ENCODE measurements at regions not wholly inside any gene's neighbourhood (a gene's known extent, or its start where the extent isn't known, plus 50 kb on each side); places are given as distances from the start of the nearest gene placed in this dataset.
"Not testable (repeated sequence)": the region's sequence is repeated elsewhere in the genome, so short reads cannot be mapped to it uniquely, and the experiment has no call there.

DNA sequence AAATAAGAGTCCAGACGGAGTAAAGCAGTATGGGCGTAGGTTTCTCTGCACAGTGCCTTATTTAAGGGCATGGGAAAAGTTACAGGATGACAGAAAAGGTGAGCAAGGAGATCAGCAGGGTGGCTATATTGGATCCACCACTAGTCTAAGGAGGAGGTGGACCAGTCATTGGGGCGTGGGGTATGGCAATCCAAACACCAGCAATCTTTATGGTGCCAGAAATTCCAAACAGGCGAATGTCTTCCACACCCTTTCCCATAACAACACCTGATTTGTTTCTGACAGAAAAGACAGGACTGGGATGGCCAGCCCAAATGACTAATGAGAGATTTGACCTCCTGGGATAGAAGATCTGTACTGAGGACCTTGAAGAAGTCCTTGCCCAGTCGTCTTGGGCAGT is 181.8 kb upstream of the MBL2 start:
- DNase-seq (ENCODE audit: low read depth) = no peak

DNA sequence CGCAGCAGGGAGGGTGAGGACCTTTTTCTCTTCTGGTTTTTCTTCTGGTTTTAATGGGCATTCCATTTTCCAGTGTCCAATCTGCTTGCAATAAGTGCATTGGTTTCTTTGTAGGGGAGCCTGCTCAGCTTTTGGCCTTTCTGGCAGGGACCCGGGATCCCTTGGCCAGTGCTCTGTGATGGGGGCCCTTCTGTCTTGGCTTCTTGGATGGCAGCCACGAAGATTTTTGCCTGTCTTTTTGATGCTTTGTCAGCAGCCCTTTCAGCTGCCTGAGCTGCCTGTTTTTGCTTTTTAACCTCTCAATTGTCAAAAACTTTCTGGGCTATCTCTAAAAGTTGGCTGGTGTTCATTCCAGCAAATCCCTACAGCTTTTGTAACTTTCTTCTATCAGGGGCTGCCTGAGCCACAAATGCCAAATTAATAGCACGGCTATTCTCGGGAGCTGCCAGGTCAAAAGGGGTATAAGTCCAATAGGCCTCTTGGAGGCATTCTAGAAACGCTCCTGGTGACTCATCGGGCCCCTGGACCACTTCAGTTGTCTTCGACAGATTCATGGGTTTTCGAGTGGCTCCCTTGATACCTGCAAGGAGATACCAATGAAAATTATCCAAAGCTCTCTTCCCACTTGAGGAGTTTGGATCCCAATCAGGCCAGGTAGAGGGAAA is 179.9 kb upstream of the MBL2 start:
- DNase-seq (ENCODE audit: low read depth) = no peak

DNA sequence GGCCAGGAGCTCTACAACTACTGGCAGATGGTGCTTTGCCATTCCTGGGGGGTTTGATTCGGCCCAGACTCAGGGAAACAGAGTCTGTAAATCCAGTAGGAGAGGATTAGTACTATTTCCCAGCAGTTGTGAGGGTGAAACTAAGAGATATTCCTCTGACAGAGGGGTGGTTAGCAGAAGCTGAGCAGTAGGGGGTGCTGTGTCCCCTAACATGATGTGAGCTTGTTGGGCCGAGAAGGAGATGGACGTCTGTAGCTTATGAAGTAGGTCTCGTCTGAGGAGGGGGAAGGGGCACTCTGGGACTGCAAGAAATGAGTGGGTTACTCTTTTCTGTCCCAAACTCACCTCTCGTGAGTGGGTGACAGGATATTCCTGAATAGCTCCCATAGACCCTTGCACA is 179.2 kb upstream of the MBL2 start:
- DNase-seq (ENCODE audit: low read depth) = no peak

DNA sequence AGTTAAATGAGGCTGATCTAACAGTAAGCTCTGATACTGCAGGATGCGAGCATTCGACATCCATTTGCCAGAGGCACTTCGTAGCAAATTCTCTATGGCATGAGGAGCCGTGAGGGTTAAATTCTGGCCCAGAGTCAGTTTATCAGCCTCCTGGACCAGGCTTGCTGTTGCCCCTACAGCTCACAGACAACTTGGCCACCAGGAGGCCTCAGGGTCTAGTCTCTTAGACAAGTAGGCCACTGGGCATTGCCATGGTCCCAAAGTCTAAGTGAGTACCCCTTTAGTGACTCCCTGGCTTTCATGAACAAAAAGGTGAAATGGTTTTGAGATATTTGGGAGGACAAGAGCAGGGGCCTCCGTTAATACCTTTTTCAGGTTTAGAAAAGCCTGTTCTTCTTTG is 178.0 kb upstream of the MBL2 start:
- no peak for DNase-seq (ENCODE audit: low read depth)

DNA sequence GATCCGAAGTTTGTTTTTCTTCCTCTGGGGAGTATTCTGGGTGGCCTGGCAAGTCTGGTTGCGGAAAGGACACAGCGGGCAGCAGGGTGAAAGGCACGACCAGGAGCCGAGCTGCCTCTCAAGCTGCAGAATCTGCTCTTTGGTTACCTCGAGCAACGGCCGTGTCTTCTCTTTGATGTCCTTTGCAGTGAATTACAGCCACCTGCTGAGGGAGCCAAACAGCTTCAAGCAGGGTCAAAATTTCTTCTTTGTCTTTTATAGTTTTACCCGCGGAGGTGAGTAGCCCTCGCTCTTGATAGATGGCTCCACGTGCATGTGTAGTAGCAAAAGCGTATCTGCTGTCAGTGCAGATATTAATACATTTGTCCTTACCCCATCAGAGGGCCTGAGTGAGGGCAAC is 177.3 kb upstream of the MBL2 start:
- no peak for DNase-seq (ENCODE audit: low read depth)

DNA sequence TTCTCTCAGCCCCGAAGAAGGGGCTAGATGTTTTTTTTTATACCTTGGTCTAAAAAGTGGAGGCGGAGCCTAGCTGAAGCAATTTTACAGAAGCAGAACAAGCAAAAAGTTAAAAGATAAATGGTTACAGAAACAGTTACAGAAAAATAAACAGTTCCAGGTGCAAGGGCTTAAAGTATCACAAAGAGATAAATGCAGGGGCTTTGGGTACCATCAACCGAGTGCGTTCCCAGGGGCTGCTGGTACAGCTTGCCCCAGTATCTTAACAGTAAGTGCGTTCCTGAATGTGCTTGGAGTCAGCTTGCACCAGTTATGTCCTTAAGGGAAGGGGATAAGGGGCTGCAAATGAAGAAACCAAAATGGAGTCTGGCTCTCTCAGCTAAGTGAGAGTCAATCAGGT is 173.9 kb upstream of the MBL2 start:
- DNase-seq (ENCODE audit: low read depth) = no peak

DNA sequence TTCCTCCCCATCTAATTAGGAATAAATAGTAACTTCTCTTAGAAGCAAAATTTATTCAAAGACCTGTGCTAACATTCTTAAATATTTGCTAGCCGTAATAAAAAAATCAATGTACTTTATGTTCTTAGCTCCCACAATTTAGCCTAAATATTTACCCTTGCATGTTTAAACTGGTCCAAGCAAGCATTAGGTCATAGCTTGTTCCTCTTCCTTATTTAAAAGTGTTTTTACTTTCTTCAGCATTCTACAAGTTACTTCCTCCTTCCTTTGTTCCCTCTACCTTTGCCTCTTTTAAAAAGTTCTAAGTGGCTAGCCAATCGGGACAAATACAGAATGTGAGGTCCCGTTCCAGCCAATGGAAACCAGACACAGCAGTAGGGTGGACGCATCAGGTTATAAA is 172.9 kb upstream of the MBL2 start:
- not testable (repeated sequence) for DNase-seq (ENCODE audit: low read depth)

DNA sequence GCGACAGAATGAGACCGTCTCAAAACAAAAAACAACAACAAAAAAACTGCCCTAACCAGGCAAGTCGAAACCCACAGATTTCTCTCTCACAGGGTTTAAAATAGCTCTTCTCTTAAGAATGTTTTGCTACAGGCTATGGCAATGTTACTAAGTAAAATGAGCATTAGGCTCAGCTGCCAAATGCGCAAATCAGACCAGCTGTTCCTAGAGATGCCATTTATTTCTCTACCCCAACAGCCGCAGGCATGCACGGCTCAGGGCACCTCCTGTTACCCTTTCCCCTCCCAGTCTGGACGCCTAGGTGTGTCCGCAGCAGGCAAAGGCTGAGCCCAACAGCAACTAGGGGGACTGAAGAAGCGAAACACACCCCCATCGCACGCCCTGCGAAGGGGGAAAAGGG is 168.3 kb upstream of the MBL2 start:
- DNase-seq (ENCODE audit: low read depth) = no peak

DNA sequence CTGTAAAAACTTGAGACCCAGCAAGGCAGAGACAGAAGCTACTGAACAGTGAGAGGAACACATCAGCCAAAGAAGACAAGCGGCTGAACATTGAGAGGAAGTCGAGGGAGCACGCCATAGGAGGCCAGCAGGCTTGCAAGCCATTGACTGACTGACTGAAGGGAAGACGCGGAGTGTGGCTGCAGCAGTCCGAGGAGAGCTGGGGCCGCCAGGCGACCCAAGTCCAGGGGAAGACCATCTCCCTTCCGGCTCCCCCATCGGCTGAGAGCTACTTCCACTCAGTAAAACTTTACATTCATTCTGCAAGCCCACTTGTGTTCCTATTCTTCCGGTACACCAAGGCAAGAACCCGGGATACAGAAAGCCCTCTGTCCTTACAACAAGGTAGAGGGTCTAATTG is 167.3 kb upstream of the MBL2 start:
- DNase-seq (ENCODE audit: low read depth) = no peak

DNA sequence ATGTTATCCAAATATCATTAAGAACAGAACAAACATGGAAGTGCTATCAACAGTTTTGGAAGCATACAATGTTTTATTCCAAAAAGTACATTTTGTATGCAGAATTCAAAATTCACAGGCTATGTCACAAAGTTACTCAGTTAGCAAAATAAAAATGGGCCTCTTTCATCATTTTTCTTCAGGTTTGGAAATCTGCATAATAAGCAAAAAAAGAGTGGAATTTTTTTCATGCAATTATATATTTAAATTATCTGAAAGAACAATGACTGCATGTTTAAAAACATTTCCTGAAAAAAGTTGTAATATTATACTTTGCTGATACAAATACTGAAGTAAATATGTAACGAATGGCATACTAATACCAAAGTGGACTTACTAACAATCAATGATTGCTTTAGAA is 161.2 kb upstream of the MBL2 start:
- no peak for DNase-seq (ENCODE audit: low read depth)

DNA sequence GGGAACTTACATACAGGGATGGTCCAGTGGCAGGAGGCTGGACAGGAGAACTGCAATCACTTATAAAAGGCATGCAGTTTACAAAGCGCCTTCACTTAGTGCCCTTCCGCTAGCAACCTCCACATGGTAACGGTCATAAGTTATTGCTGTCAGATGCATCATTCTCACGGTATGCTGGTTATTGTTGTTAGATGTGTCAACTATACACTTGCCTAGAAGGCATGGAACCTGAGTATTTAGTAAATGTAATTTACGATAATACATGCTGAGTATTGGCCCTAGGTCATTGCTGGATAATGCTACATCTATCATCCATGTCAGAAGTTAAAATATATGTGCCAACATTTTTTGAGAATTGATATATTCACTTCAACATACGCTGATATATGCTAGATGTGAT is 155.1 kb upstream of the MBL2 start:
- no peak for DNase-seq (ENCODE audit: low read depth)

DNA sequence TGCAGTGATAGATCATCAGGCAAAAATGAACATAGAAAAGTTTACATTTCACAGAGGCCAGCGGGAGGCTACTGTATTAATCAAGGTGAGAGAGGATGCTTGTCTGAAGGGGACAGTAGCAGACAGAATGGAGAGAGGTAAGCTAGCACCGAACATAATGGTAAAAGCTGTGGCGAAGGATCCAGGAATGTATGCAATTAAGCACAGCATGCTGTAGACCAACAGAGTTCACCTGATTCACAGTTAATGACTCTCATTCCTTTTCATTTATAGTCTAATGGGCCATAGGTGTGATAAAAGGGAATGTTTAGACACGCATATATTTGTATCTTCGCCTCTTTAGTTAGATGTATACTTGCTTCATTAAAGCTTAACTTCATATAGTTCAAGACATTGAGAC is 150.9 kb upstream of the MBL2 start:
- no peak for DNase-seq (ENCODE audit: low read depth)

DNA sequence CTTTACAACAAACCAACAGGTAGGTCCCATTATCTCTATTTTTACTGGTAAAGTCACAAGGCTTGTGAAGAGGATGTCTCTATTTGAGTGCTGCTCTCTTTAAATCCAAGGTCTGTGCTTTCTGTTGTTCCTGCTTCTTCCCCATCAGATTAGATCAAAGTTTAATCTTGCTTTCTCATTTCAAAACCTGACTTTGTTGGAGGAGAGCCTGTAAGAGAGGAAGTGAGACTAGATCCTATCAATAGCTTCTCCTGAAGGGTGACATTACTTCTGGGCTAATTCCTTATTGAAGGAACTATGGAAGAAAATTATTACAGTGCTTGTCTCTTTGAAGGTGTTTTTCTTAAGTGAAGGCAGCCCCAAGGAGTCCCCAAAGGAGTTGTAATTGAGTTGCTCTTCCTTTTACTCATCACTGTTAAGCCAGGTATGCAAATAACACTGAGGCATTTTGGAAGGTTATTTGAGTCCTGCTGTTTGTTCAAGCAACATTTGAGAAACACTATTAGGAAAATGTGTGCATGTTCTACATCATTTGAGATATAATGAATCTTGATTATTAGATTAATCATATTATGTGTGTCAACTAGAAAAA is 146.2 kb upstream of the MBL2 start:
- DNase-seq (ENCODE audit: low read depth) = no peak

DNA sequence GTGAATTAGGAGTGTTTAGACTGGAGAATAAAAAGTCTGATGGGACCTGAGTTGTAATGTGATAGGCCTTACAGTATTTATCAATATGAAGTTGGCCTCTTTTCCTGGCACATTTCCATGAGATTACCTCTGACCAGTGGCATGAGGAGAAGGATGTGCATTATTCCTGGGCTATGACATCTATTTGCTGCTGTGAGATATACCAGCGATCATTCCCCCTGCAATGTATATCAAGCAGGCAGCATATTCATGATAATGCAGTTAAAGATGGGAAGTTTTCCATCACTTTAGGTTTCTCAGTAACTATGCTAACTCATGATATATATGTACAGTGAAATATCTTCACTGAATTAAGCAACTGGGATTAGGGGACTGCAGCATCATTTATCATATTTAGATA is 142.8 kb upstream of the MBL2 start:
- DNase-seq (ENCODE audit: low read depth) = no peak

DNA sequence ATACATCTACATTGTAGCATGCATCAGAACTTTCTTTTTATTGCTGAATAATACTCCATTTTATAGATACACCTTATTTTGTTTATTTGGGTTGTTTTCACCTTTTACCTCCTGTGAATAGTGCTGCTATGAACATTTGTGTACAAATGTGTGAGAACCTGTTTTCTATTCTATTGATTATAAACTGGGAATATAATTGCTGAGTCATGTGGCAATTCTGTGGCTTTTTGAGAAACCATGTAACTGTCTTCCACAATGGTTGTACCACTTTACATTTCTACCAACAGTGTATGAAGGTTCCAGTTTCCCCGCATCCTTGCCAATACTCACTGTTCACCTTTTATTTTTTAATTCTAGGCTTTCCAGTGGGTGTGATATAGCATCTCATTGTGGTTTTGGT is 138.6 kb upstream of the MBL2 start:
- no peak for DNase-seq (ENCODE audit: low read depth)

DNA sequence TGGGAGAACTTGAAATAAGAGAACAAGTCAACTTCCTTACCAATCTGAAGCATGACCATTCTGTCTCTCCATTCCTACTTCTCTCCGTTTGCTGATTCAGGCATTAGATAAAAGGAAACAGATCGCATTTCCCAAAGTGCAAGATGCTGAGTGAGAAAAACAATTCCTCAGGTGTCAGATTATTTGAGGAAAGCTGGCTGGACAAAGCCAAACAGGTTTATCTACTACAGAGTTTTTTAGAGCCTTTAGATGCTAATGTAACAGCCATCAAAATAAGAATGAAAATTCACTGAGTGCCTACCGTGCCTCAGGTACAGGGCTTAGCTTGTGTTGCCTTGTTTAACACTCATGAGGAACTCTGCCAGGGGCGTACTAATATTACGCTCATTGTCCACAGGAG is 135.9 kb upstream of the MBL2 start:
- no peak for DNase-seq (ENCODE audit: low read depth)

DNA sequence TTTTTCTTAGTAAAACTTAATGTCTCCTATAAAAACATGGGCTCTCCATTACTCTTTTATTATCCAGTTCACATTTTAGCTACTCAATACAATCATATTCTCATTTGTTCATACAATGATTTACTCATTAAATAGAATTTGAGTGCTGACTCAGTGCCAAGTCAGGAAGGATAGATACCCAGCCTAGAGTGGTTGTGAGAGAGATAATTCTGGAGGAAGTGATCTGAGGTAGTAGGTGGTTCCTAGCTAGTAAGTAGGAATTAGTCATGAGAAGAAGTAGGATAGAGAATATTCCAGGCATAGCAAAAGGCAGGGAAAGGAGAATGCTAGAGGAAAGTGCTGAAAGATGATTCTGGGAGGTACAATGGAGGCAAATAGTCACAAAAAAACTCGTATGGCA is 133.5 kb upstream of the MBL2 start:
- no peak for DNase-seq (ENCODE audit: low read depth)

DNA sequence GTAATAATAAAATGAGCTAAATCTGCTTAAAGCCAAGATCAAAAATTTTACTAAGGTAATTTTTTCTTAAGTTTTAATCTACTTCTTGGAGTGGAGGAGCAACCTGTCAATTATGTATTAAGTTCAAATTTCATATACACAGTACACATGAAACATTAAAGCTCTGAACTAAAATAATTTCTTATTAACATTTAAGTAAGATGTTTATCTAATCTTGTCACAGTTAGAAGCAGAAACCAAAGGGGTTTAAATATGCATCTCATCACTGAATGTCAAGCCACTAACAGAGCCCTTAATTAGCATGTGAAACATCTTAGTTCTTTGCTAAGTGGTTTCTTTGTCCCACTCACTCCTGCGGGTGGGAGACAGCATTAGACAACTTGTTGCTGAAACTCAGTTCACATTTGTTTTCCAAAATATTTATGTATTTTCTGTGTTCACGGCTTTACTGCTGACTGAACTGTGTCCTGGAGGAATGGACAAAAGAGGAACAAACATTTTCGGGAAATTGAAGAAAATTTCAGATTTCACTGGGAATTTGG is 130.9 kb upstream of the MBL2 start:
- DNase-seq (ENCODE audit: low read depth) = no peak

DNA sequence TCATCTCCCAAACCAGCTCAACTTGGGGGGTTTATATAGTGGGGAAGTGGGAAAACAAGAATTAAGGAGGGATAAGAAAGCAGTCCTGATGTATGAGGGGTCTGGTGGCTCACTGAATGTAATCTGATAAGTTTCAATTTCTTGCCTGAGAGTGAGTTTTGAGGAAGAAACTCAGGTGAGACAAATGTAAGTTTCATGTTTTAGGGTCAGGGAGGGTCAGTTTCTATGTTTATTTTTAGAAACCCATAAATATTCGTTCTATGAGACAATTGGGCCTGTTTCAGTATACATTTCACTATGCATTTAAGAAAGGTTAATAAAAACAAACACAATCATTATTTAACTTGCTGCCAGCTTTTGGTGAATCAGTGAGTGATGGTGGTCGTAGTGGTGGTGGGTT is 128.0 kb upstream of the MBL2 start:
- DNase-seq (ENCODE audit: low read depth) = no peak

DNA sequence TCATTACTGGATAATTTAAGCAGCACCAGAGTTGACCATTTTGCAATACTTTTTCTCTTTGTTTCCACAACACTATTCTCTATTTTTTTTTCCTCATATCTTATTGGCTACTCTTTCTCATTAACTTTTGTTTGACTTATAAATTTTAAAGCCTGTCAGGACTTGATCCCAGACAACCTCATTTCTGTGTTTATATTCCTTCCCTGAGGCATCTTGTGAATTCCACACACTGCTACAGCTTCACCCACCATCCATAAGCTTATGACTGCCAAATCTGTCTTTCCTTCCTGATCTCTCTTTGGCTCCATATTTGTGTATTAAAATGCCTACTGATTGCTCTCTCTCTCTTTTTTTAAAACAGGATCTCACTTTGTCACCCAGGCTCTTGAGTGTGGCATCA is 124.6 kb upstream of the MBL2 start:
- DNase-seq (ENCODE audit: low read depth) = no peak

DNA sequence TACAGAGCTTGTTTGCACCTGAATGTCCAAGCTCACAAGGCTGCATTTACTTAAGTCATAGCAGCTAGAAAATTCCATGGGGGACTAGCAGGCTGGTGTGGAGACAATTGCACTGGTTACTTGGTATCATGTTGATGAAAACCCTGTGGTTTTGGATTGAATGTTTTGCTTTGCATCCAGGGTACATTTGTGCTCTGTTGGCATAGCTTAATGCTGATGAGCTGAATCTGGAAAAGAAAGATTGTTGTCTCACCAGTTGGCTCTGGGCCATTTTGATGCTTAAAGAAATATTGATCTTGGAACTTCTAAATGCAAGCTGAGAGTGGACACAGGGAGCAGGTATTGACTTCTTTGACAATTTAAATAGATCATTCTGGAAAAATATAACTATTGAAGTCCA is 122.5 kb upstream of the MBL2 start:
- no peak for DNase-seq (ENCODE audit: low read depth)

DNA sequence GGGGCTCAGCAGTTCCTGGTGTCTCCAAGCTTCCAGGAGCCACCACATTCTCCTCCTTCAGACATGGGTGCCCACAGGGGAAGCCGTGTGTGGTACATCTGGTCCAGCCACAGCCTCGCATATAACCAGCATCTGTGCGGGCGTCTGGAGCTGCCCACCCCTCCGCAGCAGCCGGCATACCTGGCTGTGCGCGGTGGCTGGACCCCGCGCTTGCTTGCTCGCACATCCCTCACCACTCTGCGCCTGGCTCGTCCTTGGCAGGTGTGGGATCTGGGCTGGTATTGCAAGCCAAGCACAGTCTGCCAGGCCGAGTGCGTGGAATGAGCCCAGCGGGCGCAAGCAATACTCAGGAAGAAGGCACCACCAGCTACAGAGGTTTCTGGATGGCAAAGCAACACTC is 117.7 kb upstream of the MBL2 start:
- no peak for DNase-seq (ENCODE audit: low read depth)

DNA sequence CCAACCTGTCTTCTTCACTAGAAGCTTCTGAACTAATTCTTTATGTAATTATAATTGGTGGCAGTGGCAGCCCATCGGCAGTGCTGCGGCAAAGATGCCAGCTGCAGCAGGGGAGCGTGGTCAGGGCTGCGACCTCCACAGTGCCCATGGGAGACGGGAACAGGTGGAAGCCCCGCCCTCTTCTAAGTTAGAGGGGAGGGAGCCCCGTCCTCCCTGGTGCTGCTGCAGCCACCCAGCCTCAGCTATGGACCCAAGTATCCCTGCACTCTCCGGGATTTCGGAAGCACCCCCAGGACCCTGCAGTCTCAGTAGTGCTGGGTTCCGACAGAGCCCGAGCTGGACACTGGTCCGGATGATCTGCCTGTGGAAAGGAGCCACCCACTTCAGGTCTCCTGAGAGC is 117.0 kb upstream of the MBL2 start:
- no peak for DNase-seq (ENCODE audit: low read depth)
